Left ventricle myocardium superior (tissue), 1 donor: ENCODE measurements at regions not wholly inside any gene's neighbourhood (a gene's known extent, or its start where the extent isn't known, plus 50 kb on each side); places are given as distances from the start of the nearest gene placed in this dataset.

Experiments used
- ATAC-seq: fragments of 200-7000 bp; cut with Tn5 transposase; one replicate; pipeline ENCODE4 v1.9.1; 2020; ENCODE audit warnings: mild to moderate bottlenecking, moderate library complexity
- DNase-seq: peaks from one replicate; pipeline ENCODE4 v3.0.0-alpha.2; 2020
- intact Hi-C: fragments of 100-400 bp; cut with micrococcal nuclease; formaldehyde crosslinking; loops from one replicate; pipeline ENCODE4 v1.11.0; 2022
- donor health status: DM: no; HTN: yes; CAD: no; lungs with severe emphysema.

DNA sequence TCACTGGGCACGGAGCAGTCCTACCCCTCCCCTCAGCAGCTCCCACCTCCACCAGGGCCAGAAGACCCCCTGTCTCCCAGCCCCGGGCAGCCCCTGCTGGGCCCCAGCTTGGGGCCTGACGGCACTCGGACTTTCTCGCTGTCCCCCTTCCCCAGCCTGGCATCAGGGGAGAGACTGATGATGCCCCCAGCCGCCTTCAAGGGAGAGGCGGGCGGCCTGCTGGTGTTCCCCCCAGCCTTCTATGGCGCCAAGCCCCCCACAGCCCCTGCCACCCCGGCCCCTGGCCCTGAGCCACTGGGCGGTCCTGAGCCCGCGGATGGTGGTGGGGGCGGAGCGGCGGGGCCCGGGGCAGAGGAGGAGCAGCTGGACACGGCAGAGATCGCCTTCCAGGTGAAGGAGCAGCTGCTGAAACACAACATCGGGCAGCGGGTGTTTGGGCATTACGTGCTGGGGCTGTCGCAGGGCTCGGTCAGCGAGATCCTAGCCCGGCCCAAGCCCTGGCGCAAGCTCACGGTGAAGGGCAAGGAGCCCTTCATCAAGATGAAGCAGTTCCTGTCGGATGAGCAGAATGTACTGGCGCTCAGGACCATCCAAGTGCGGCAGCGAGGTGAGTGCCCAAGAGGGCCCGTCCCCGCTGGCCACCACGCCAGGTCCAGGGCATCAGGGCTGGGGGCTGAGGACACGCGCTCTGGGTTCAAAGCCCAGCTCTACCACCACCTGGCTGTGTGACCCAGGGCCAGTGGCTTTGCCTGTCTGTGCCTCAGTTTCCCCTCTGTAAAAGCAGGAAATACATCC, 58.6 kb downstream of the PHETA1 start:
- ATAC-seq (no peak), DNase-seq (no peak)
- intact Hi-C loops: no loop called here

DNA sequence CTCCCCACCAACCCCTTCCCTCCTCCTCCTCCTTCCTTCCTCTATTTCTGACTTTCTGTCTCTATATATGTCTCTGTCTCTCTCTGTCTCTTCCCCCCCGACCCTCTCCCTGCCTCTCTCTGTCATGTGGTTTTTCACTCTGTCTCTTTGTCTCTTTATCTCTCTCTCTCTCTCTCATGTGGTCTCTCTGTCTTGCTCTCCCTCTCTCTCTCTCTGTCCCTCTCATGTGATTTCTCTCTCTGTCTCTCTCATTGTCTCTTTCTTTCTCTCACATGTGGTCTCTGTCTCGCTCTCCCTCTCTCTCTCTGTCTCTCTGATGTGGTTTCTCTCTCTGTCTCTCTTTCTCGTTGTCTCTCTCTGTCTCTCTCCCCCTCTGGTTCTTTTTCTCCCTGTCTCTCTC, 59.3 kb downstream of the PHETA1 start:
- DNase-seq: no peak
- intact Hi-C loops: no loop called here
- no peak for ATAC-seq

DNA sequence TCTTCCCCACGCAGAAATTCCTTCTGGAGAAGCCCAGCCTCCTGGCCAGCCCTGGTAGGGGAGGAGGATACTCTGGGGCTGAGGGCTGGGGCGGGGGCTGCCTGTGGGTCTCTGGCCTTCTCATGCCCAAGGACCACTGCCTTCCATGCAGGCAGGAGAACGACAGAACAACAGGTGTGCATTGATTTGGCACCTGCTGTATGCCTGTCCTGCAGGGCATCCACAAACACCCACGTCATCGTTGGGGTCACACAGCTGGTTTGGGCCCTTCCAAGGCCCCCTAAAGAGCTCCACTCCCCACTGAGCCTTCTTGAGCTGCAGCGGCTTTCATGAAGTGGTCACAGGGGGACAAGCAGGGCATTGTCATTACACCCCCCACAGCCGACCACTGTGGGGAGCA, 60.4 kb downstream of the PHETA1 start:
- intact Hi-C loops: no loop called here

GRCh38 chr12:111304642-111305071, 64.2 kb downstream of the PHETA1 start:
- ATAC-seq (no peak), DNase-seq (no peak)
- intact Hi-C loops: loop anchor here (5.0 kb wide), 1 partner anchor 282 kb away; no protein-coding TSS in a partner anchor

More for the DNA sequence above, 60.4 kb downstream of the PHETA1 start:
- ATAC-seq (no peak), DNase-seq (no peak)

- ATAC-seq (no peak), DNase-seq (no peak)
- intact Hi-C loops: loop anchor here (5.0 kb wide), 1 partner anchor 281 kb away; no protein-coding TSS in a partner anchor
These were observed 65.4 kb downstream of the PHETA1 start for GRCh38 chr12:111303531-111303930.

DNA sequence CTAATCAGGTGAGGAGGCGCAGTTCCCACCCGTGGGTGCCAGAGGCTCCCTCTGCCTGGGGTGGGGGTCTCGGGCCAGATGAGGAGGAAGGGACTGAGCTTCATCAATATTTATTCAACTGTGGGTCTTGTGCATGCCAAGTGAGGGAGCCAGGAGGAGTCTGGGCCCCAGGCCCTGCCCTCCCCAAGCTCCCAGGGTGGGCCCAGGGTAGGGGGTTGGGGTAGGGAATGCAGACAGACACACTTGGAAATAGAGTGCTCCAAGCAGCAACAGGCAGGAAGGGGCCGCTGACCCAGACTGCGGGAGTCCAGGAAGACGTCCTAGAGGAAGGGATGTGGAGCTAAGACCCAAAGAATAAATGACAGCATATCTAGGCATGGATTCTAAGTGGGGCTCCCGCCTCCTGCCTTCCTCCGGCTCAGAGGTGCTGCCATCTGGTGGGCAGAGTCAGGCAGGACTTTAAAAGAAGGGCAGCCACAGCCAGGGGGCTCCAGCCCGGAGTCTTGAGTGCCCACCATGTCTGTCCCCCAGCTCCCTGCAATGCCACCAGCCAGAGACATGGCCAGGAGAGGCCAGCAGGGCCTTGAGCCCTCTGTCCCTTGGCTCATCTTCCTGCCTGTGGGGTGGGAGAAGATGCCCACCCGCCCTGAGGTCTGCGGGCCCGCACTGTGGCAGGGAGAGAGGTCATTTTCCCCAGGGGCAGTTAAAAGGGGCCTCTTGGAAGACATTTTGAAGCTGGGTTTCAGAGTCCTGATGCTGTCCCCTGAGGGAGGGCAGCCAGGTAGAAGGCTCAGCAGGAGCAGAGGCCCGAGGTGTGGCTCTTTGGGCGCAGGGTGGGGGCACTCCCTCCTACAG, 70.1 kb downstream of the PHETA1 start:
- DNase-seq (peak; percentile 61), ATAC-seq (peak; percentile 74)
- intact Hi-C loops: loop anchor here (5.0 kb wide), 1 partner anchor 407 kb away; no protein-coding TSS in a partner anchor

DNA sequence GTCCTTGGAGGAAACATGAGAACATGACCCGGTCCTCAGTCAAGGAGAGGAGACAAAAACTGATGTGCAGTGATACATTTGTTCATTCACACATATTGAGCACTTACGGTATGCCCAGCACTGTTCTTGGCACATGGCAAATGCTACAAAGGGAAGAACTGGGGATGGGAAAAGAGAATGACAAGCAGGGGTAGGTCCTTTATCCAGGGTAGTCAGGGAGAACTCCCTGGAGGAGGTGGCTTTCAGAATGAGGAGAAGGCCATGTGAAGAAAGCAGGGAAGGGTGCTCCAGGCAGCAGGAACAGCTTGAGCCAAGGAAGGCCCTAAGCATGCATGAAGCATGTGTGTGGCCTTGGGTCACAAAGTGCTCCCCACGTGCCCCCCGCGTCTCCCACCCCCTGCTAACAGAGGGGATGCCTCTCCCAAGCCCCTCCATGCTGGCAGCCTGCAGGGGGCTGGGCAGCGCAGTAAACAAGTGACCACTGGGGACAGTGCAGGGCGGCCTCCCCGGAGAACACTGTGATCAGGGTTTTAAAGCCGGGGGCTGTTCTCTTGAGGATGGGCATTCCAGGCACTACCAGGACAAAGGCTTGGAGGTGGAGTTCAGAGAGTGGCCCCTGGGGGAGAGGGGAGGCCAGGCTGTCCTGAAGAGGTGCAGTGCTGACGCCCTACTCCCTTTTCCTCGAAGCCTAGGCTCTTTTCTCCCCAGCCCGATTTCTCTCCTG, 71.0 kb downstream of the PHETA1 start:
- ATAC-seq (no peak), DNase-seq (no peak)
- intact Hi-C loops: loop anchor here (5.0 kb wide), 1 partner anchor 406 kb away; no protein-coding TSS in a partner anchor

DNA sequence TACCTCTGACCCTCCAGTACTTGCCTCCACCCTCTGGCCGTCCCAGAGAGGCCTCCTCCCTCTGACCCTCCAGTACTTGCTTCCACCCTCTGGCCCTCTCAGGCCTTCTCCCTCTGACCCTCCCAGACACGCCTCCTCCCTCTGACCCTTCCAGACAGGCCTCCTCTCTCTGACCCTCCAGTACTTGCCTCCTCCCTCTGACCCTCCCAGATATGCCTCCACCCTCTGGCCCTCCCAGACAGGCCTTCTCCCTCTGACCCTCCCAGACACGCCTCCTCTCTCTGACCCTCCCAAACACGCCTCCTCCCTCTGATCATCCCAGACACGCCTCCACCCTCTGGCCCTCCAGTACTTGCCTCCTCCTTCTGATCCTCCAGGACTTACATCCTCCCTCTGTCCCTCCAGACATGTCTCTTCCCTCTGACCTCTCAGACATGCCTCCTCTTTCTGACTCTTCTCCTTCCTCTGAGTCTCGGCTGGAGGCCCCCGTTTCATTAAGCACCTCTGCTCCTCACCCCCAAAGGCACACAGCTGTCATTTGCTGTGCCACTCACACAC, 71.9 kb downstream of the PHETA1 start:
- ATAC-seq: no peak
- intact Hi-C loops: loop anchor here (5.0 kb wide), 1 partner anchor 405 kb away; no protein-coding TSS in a partner anchor
- DNase-seq: no peak

- no peak for ATAC-seq
- no peak for DNase-seq
- intact Hi-C loops: loop anchor here (5.0 kb wide), 1 partner anchor 403 kb away; no protein-coding TSS in a partner anchor
These were observed 73.7 kb downstream of the PHETA1 start for GRCh38 chr12:111295176-111295575.

DNA sequence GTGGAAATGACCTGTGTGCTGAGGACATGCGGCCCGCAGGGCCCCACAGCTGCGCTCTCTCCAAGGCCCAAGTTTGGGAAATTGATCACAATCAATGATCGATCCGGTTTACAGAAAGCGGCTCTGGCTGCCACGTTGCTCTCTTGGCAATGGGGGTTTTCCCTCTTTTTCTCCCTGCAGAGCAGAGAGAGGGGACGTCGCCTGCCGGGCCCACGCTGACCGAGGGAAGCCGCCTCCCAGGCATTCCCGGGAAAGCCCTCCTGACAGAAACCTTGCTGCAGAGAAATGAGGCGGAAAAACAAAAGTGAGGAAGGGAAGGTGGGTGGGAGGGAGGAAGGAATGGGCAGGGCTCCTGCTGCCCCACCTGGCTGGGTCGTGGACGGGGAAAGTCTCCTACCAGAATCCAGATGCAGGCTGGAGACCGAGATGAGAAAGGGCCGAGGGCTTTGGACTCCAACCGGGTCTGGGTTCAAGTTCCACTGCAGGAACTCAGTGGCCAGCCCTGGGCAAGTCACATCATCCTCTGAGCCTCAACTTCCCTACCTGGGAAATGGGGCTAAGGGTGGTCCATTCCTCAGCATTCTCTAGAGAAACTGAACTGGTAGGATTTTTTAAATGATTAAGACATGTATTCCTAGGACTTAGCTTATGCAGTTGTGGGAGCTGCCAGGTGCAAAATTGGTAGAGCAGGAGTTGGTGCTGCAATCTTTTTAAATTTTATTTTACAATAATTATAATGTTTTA, 75.5 kb downstream of the PHETA1 start:
- intact Hi-C loops: no loop called here
- DNase-seq (no peak), ATAC-seq (no peak)

GRCh38 chr12:111291357-111291756, 77.5 kb downstream of the PHETA1 start:
- no peak for DNase-seq
- intact Hi-C loops: no loop called here
- no peak for ATAC-seq

GRCh38 chr12:111288771-111289170, 80.1 kb downstream of the PHETA1 start:
- no peak for DNase-seq
- intact Hi-C loops: no loop called here
- no peak for ATAC-seq

GRCh38 chr12:111287125-111287900, 81.6 kb downstream of the PHETA1 start:
- DNase-seq (no peak), ATAC-seq (no peak)
- intact Hi-C loops: no loop called here

DNA sequence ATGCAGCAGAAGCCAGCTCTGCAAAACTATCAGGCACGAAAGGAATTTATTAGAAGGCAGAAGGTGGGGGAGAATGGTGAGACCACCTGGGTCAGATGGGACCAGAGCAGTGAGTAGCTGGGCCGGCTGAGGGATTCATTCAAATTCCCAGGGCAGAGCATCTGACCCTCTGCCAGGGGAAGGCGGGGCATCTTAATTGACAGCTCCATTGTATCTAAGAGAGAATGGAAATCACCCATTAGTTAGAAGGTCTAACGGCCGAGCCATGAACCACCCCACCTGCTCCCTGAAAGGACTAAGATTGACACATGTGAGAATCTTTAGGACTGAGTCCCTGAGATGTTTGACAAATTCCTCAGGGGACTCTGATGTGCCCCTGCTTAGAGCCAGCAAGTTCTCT, 83.7 kb downstream of the PHETA1 start:
- intact Hi-C loops: no loop called here

GRCh38 chr12:111284709-111285108, 84.2 kb downstream of the PHETA1 start:
- intact Hi-C loops: no loop called here
- no peak for DNase-seq

More for the DNA sequence above, 83.7 kb downstream of the PHETA1 start:
- ATAC-seq (no peak), DNase-seq (no peak)

DNA sequence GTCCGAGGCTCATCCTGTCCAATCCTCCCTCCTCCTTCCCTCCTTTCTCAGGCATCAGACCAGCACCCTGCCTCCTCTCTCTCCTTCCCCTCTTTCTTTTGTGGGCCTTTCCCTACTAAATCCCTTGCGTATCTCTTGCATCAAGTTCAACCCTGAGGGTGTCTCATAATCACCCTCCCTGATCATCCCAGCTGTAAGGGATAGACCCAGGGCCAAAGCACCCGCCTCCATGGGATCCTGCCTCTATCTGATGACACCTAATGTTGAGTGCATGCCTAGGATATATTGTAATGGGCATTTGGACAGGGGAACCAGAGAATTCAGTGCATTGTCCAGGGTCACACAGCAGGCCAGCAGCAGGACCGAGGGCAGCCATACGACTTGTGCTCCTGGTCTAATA, 84.9 kb downstream of the PHETA1 start:
- no peak for DNase-seq
- ATAC-seq: no peak

More at GRCh38 chr12:111284709-111285108, 84.2 kb downstream of the PHETA1 start:
- ATAC-seq: no peak

GRCh38 chr12:111283521-111283920, 85.4 kb downstream of the PHETA1 start:
- no peak for ATAC-seq
- intact Hi-C loops: no loop called here
- no peak for DNase-seq

More for the DNA sequence above, 84.9 kb downstream of the PHETA1 start:
- intact Hi-C loops: no loop called here

- ATAC-seq (no peak), DNase-seq (no peak)
- intact Hi-C loops: no loop called here
These were observed 91.3 kb downstream of the PHETA1 start for GRCh38 chr12:111277570-111277969.
